ENCODE measurements at regions not wholly inside any gene's neighbourhood (a gene's known extent, or its start where the extent isn't known, plus 50 kb on each side); places are given as distances from the start of the nearest gene placed in this dataset.
A peak's percentile ranks its signal among the peaks of the same experiment; 100 is the strongest.

- no peak for DNase-seq
Measured at GRCh38 chr13:82758044-82758443, 1124.2 kb downstream of the SLITRK1 start.

- DNase-seq: no peak
Measured at GRCh38 chr13:82751206-82751605, 1131.1 kb downstream of the SLITRK1 start.

- DNase-seq: no peak
Measured at GRCh38 chr13:82749551-82749950, 1132.7 kb downstream of the SLITRK1 start.

GRCh38 chr13:82747958-82748357, 1134.3 kb downstream of the SLITRK1 start:
- no peak for DNase-seq

GRCh38 chr13:82747291-82747690, 1135.0 kb downstream of the SLITRK1 start:
- no peak for DNase-seq

GRCh38 chr13:82740442-82740841, 1141.8 kb downstream of the SLITRK1 start:
- DNase-seq: no peak

GRCh38 chr13:82739881-82740280, 1142.4 kb downstream of the SLITRK1 start:
- DNase-seq: no peak

- no peak for DNase-seq
Measured at GRCh38 chr13:82729401-82729800, 1152.9 kb downstream of the SLITRK1 start.

- DNase-seq: no peak
Measured at GRCh38 chr13:82720986-82721385, 1161.3 kb downstream of the SLITRK1 start.

- DNase-seq: no peak
Measured at GRCh38 chr13:82719987-82720386, 1162.3 kb downstream of the SLITRK1 start.

GRCh38 chr13:82717249-82717648, 1165.0 kb downstream of the SLITRK1 start:
- no peak for DNase-seq

- no peak for DNase-seq
Measured at GRCh38 chr13:82713687-82714405, 1168.4 kb downstream of the SLITRK1 start.

GRCh38 chr13:82702513-82702912, 1179.8 kb downstream of the SLITRK1 start:
- DNase-seq: no peak

- no peak for DNase-seq
Measured at GRCh38 chr13:82701020-82701419, 1181.3 kb downstream of the SLITRK1 start.

GRCh38 chr13:82698941-82699340, 1183.3 kb downstream of the SLITRK1 start:
- DNase-seq: no peak

GRCh38 chr13:82698383-82698782, 1183.9 kb downstream of the SLITRK1 start:
- no peak for DNase-seq

GRCh38 chr13:82693607-82694006, 1188.7 kb downstream of the SLITRK1 start:
- DNase-seq: no peak

GRCh38 chr13:82688400-82688994, 1193.8 kb downstream of the SLITRK1 start:
- DNase-seq: peak; percentile 4

GRCh38 chr13:82687884-82688283, 1194.4 kb downstream of the SLITRK1 start:
- DNase-seq: no peak

GRCh38 chr13:82681535-82681934, 1200.7 kb downstream of the SLITRK1 start:
- peak; percentile 34 for DNase-seq

- no peak for DNase-seq
Measured at GRCh38 chr13:82678052-82678451, 1204.2 kb downstream of the SLITRK1 start.

GRCh38 chr13:82675024-82675423, 1207.2 kb downstream of the SLITRK1 start:
- no peak for DNase-seq

- no peak for DNase-seq
Measured at GRCh38 chr13:82674546-82674945, 1207.7 kb downstream of the SLITRK1 start.

GRCh38 chr13:82672248-82672647, 1210.0 kb downstream of the SLITRK1 start:
- DNase-seq: no peak

- no peak for DNase-seq
Measured at GRCh38 chr13:82664183-82664582, 1218.1 kb downstream of the SLITRK1 start.
